Astrocyte (in vitro differentiated cells and primary cell): ENCODE measurements at regions not wholly inside any gene's neighbourhood (a gene's known extent, or its start where the extent isn't known, plus 50 kb on each side); places are given as distances from the start of the nearest gene placed in this dataset.

ENCODE experiments used
- DNase-seq: peaks from one replicate; pipeline ENCODE4 v3.0.0-alpha.2; 2010; ENCODE audit warnings: low read depth
- FAIRE-seq: peaks from 2 replicates; lab custom pipeline; 2011; peaks lifted over from hg19 to GRCh38; lab: Jason Lieb, UNC
- H2AFZ ChIP-seq: 2 replicates; pipeline ENCODE4 v1.6.0; 2012; ENCODE audit warnings: low read depth, low read length, inconsistent platforms
- H3K27ac ChIP-seq: 2 replicates; pipeline ENCODE4 v1.5.1; 2011; ENCODE audit warnings: low read depth, low read length, inconsistent platforms
- H3K27me3 ChIP-seq: 2 replicates; pipeline ENCODE4 v1.6.0; 2011; ENCODE audit warnings: low read length, inconsistent platforms; ENCODE audit not compliant: insufficient read depth
- H3K36me3 ChIP-seq: 2 replicates; pipeline ENCODE4 v1.5.1; 2011; ENCODE audit warnings: low read length, inconsistent platforms; ENCODE audit not compliant: insufficient read depth
- H3K4me1 ChIP-seq: 2 replicates; pipeline ENCODE4 v1.5.1; 2011; ENCODE audit warnings: low read length, inconsistent platforms; ENCODE audit not compliant: insufficient read depth
- H3K4me2 ChIP-seq: 2 replicates; pipeline ENCODE4 v1.6.0; 2012; ENCODE audit warnings: low read length, inconsistent platforms
- H3K4me3 ChIP-seq: 2 replicates; pipeline ENCODE4 v1.5.1; 2011; ENCODE audit warnings: low read depth, mild to moderate bottlenecking, low read length, inconsistent platforms; ENCODE audit not compliant: insufficient read depth
- H3K79me2 ChIP-seq: 2 replicates; pipeline ENCODE4 v1.6.0; 2012; ENCODE audit warnings: mild to moderate bottlenecking, low read length, inconsistent platforms; ENCODE audit not compliant: insufficient read depth
- H3K9ac ChIP-seq: 2 replicates; pipeline ENCODE4 v1.6.0; 2012; ENCODE audit warnings: mild to moderate bottlenecking, low read length, inconsistent platforms
- H3K9me3 ChIP-seq: 2 replicates; pipeline ENCODE4 v1.5.1; 2012; ENCODE audit warnings: low read depth, mild to moderate bottlenecking, low read length, inconsistent platforms; ENCODE audit not compliant: insufficient read depth
- H4K20me1 ChIP-seq: 2 replicates; pipeline ENCODE4 v1.6.0; 2012; ENCODE audit warnings: low read length, inconsistent platforms; ENCODE audit not compliant: insufficient read depth
- H3K27ac Mint-ChIP-seq: one replicate; pipeline ENCODE4 v1.8.0; 2021; ENCODE audit warnings: mild to moderate bottlenecking, mixed read lengths; ENCODE audit not compliant: unreplicated experiment
- H3K27me3 Mint-ChIP-seq: one replicate; pipeline ENCODE4 v1.8.0; 2021; ENCODE audit warnings: low read depth, mixed read lengths; ENCODE audit not compliant: unreplicated experiment
- H3K36me3 Mint-ChIP-seq: one replicate; pipeline ENCODE4 v1.8.0; 2021; ENCODE audit warnings: low read depth, mixed read lengths; ENCODE audit not compliant: unreplicated experiment
- H3K4me1 Mint-ChIP-seq: one replicate; pipeline ENCODE4 v1.8.0; 2021; ENCODE audit warnings: low read depth, mixed read lengths; ENCODE audit not compliant: unreplicated experiment
- H3K4me3 Mint-ChIP-seq: one replicate; pipeline ENCODE4 v1.8.0; 2021; ENCODE audit warnings: mild to moderate bottlenecking, moderate library complexity, mixed read lengths; ENCODE audit not compliant: unreplicated experiment
- H3K9me3 Mint-ChIP-seq: one replicate; pipeline ENCODE4 v1.8.0; 2021; ENCODE audit warnings: mild to moderate bottlenecking, mixed read lengths; ENCODE audit not compliant: unreplicated experiment
- EZH2 ChIP-seq: IDR thresholded peaks from 2 replicates; pipeline ENCODE4 v1.6.1; 2012; ENCODE audit warnings: mild to moderate bottlenecking, low read length, inconsistent platforms; ENCODE audit not compliant: insufficient read depth
- TF ChIP-seq, protein P1 (sequence below): IDR thresholded peaks from 2 replicates; pipeline ENCODE4 v1.5.1; 2011; ENCODE audit warnings: low read depth, mild to moderate bottlenecking, inconsistent platforms, low read length, moderate library complexity; ENCODE audit not compliant: insufficient read depth

DNA sequence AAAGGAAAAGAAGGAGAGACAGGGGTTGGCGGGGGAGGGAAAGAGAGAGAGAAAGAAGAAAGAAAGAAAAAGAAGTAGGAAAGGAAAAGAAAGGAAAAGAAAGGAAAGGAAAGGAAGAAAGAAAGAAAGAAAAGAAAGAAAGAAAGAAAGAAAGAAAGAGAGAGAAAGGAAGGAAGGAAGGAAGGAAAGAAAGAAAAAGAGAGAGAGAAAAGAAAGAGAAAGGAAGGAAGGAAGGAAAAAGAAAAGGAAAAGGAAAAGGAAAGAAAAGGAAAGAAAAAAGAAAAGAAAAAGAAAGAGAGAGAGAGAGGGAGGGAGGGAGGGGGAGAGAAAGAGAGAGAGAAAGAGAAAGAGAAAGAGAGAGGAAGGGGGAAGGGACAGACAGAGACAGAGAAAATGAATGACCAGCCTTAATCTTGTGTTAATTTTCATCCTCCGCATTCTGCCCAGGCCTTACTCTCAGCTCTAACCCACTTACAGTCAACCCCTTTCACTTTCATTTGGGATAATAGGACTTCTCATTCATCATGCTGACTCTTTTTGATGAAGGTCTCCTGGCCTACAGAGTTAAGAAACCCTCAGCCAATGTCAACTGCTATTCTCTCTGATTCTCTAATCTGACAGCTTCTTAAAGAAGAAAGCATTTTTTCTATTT, 207.3 kb downstream of the SUCLG1 start:
- no peaks in the 10 kb centered on the region for H3K27me3 ChIP-seq
- H3K9me3 ChIP-seq, result no peaks in the 10 kb centered on the region
- no peak overlapping the region for H3K4me3 Mint-ChIP-seq
- no peaks in the 10 kb centered on the region for H3K27me3 Mint-ChIP-seq
- no peaks in the 10 kb centered on the region for H3K36me3 Mint-ChIP-seq
- H3K27ac Mint-ChIP-seq, result no peak overlapping the region
- no peaks in the 10 kb centered on the region for H3K79me2 ChIP-seq
- DNase-seq (no peak), FAIRE-seq (no peak)
- no peak for TF ChIP-seq EZH2
- TF ChIP-seq, protein P1, sequence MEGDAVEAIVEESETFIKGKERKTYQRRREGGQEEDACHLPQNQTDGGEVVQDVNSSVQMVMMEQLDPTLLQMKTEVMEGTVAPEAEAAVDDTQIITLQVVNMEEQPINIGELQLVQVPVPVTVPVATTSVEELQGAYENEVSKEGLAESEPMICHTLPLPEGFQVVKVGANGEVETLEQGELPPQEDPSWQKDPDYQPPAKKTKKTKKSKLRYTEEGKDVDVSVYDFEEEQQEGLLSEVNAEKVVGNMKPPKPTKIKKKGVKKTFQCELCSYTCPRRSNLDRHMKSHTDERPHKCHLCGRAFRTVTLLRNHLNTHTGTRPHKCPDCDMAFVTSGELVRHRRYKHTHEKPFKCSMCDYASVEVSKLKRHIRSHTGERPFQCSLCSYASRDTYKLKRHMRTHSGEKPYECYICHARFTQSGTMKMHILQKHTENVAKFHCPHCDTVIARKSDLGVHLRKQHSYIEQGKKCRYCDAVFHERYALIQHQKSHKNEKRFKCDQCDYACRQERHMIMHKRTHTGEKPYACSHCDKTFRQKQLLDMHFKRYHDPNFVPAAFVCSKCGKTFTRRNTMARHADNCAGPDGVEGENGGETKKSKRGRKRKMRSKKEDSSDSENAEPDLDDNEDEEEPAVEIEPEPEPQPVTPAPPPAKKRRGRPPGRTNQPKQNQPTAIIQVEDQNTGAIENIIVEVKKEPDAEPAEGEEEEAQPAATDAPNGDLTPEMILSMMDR, result no peak
- H3K27ac ChIP-seq, result no peak overlapping the region
- peaks cover 18% of the 10 kb centered on the region for H3K4me1 Mint-ChIP-seq
- no peaks in the 10 kb centered on the region for H4K20me1 ChIP-seq
- no peak overlapping the region for H2AFZ ChIP-seq
- H3K36me3 ChIP-seq, result no peaks in the 10 kb centered on the region
- H3K4me2 ChIP-seq, result no peak overlapping the region
- no peak overlapping the region for H3K4me3 ChIP-seq
- H3K4me1 ChIP-seq, result no peaks in the 10 kb centered on the region
- H3K9me3 Mint-ChIP-seq, result peaks cover 6% of the 10 kb centered on the region
- no peak overlapping the region for H3K9ac ChIP-seq

DNA sequence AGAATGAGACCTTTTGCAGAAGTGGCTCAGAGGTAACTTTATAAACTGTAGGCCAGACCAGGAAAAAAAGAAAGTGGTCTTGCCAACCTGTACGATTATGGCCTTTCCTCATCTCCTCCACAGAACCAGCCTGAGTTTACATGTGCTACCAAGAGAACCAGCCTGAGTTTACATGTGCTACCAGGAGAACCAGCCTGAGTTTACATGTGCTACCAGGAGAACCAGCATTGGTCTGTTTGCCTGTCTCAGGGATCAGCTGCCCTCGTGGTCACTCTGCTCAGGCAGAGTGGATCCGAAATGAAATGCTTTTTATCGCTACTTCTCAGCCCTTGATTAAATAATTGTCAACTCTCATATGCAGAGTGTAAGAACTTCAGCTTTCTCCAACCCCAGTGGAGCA, 209.9 kb downstream of the SUCLG1 start:
- Mint-ChIP-seq H3K27me3 (no peaks in the 10 kb centered on the region), H3K36me3 (peaks cover 1% of the 10 kb centered on the region), H3K27ac (no peak overlapping the region), H3K4me3 (no peak overlapping the region), H3K9me3 (peaks cover 4% of the 10 kb centered on the region), H3K4me1 (peaks cover 20% of the 10 kb centered on the region)
- H3K36me3 ChIP-seq, result no peaks in the 10 kb centered on the region
- H3K79me2 ChIP-seq, result no peaks in the 10 kb centered on the region
- no peak overlapping the region for H3K27ac ChIP-seq
- H3K9ac ChIP-seq, result no peak overlapping the region
- no peaks in the 10 kb centered on the region for H3K27me3 ChIP-seq
- no peaks in the 10 kb centered on the region for H4K20me1 ChIP-seq
- H2AFZ ChIP-seq, result no peak overlapping the region
- H3K4me1 ChIP-seq, result no peaks in the 10 kb centered on the region
- no peaks in the 10 kb centered on the region for H3K9me3 ChIP-seq
- no peak overlapping the region for H3K4me2 ChIP-seq
- no peak overlapping the region for H3K4me3 ChIP-seq
- TF ChIP-seq EZH2, result no peak
- TF ChIP-seq, protein P1, result no peak
- DNase-seq, result no peak
- FAIRE-seq, result no peak

DNA sequence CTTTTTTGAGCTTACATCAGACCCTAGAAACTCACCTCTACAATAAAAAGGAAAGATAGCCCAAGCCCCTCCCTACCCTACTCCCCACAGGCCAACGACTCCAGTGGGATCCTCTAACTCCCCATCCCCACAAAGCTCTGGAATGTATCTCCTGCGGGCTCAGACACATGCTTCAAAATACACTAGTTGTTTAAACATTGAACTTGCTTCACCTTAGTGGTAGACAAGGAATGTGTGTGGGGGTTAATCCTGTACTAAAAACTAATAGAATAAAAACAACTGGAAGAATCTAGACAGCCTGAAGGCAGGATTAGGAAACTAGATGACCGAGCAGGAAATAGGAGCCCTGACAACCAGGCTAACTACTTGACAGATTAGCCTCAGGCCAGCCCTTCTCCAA, 211.5 kb downstream of the SUCLG1 start:
- peaks cover 24% of the 10 kb centered on the region for H3K4me1 Mint-ChIP-seq
- FAIRE-seq (no peak), DNase-seq (no peak)
- H3K9me3 ChIP-seq, result no peaks in the 10 kb centered on the region
- H3K79me2 ChIP-seq, result no peaks in the 10 kb centered on the region
- peaks cover 4% of the 10 kb centered on the region for H3K9me3 Mint-ChIP-seq
- H3K4me2 ChIP-seq, result no peak overlapping the region
- H3K36me3 Mint-ChIP-seq, result peaks cover 1% of the 10 kb centered on the region
- no peaks in the 10 kb centered on the region for H4K20me1 ChIP-seq
- H3K4me3 ChIP-seq, result no peak overlapping the region
- H3K27ac ChIP-seq, result no peak overlapping the region
- H3K36me3 ChIP-seq, result no peaks in the 10 kb centered on the region
- no peak overlapping the region for H3K9ac ChIP-seq
- H3K4me3 Mint-ChIP-seq, result no peak overlapping the region
- no peaks in the 10 kb centered on the region for H3K27me3 Mint-ChIP-seq
- no peak overlapping the region for H2AFZ ChIP-seq
- TF ChIP-seq, protein P1, result no peak
- TF ChIP-seq EZH2, result no peak
- no peaks in the 10 kb centered on the region for H3K4me1 ChIP-seq
- H3K27ac Mint-ChIP-seq, result peak overlapping the region; percentile 56
- H3K27me3 ChIP-seq, result no peaks in the 10 kb centered on the region
